ENCODE measurements at regions not wholly inside any gene's neighbourhood (a gene's known extent, or its start where the extent isn't known, plus 50 kb on each side); places are given as distances from the start of the nearest gene placed in this dataset.

- Histone ChIP-seq H3K36me3 (ENCODE audit: control insufficient read depth in 2 of 2, insufficient read depth in 1 of 2, low read length in 2 of 2) (no peaks in the 10 kb centered on the region), H3K4me3 (ENCODE audit: low read depth, low read length) (no peak overlapping the region), H3K27ac (ENCODE audit: extremely low read depth, low read depth, low read length) (no peak overlapping the region), H3K9me3 (ENCODE audit: control insufficient read depth, insufficient read depth, low read depth, low read length) (no peaks in the 10 kb centered on the region), H3K4me1 (ENCODE audit: control insufficient read depth, insufficient read depth, low read length) (no peaks in the 10 kb centered on the region)
- CTCF ChIA-PET = interaction anchor here (0.7 kb wide), 1 partner anchor 143 kb away, joined by 4 read pairs; no protein-coding TSS in a partner anchor
- TF ChIP-seq ZNF791 (tag by site-specific recombination; IDR thresholded peaks at IDR 0.05) (no peak), KLF7 (tag by site-specific recombination; IDR thresholded peaks at IDR 0.05; ENCODE audit: borderline replicate concordance) (no peak), KLF9 (tag by site-specific recombination; IDR thresholded peaks at IDR 0.05; ENCODE audit: low read depth) (no peak), ZNF830 (tag by site-specific recombination; IDR thresholded peaks at IDR 0.05; ENCODE audit: low read depth) (no peak), MEIS1 (CRISPR knock-in tag; IDR thresholded peaks at IDR 0.05; ENCODE audit: borderline replicate concordance) (no peak), ZNF354C (tag by site-specific recombination; IDR thresholded peaks at IDR 0.05; ENCODE audit: borderline replicate concordance, low read depth) (no peak), GLI2 (tag by site-specific recombination; IDR thresholded peaks at IDR 0.05; ENCODE audit: borderline replicate concordance, low read depth) (no peak), ZNF311 (tag by site-specific recombination; IDR thresholded peaks at IDR 0.05; ENCODE audit: borderline replicate concordance) (no peak), ZNF645 (tag by site-specific recombination; IDR thresholded peaks at IDR 0.05) (no peak), GLIS1 (tag by site-specific recombination; IDR thresholded peaks at IDR 0.05) (no peak), YY1 (tag by site-specific recombination; IDR thresholded peaks at IDR 0.05) (no peak), ZNF623 (tag by site-specific recombination; IDR thresholded peaks at IDR 0.05) (no peak), INSM2 (tag by site-specific recombination; IDR thresholded peaks at IDR 0.05) (no peak), KLF17 (tag by site-specific recombination; IDR thresholded peaks at IDR 0.05) (no peak), ZBTB10 (tag by site-specific recombination; IDR thresholded peaks at IDR 0.05) (no peak), ZNF658 (tag by site-specific recombination; IDR thresholded peaks at IDR 0.05) (no peak)
- POLR2A ChIA-PET = no interaction called here
Observed at GRCh38 chr13:67481445-67481844, 251.3 kb upstream of the PCDH9 start.

GRCh38 chr13:67474115-67474514 lies 244.0 kb upstream of the PCDH9 start:
- Histone ChIP-seq H3K9me3 (ENCODE audit: control insufficient read depth, insufficient read depth, low read depth, low read length) (no peaks in the 10 kb centered on the region), H3K4me3 (ENCODE audit: low read depth, low read length) (no peak overlapping the region), H3K36me3 (ENCODE audit: control insufficient read depth in 2 of 2, insufficient read depth in 1 of 2, low read length in 2 of 2) (no peaks in the 10 kb centered on the region), H3K4me1 (ENCODE audit: control insufficient read depth, insufficient read depth, low read length) (no peaks in the 10 kb centered on the region), H3K27ac (ENCODE audit: extremely low read depth, low read depth, low read length) (no peak overlapping the region)
- CTCF ChIA-PET = no interaction called here
- POLR2A ChIA-PET = no interaction called here
- no peak for TF ChIP-seq ZBTB17 (tag by site-specific recombination; IDR thresholded peaks at IDR 0.05)
- TF ChIP-seq ZNF19 (tag by site-specific recombination; IDR thresholded peaks at IDR 0.05; ENCODE audit: low read depth) = no peak
- TF ChIP-seq ZNF366 (tag by site-specific recombination; conservative IDR thresholded peaks at IDR 0.05) = no peak
- no peak for TF ChIP-seq CTCF (tag by site-specific recombination; IDR thresholded peaks at IDR 0.05)
- no peak for TF ChIP-seq ZNF837 (tag by site-specific recombination; IDR thresholded peaks at IDR 0.05)
- TF ChIP-seq ZNF707 (tag by site-specific recombination; IDR thresholded peaks at IDR 0.05) = no peak
- TF ChIP-seq ZNF169 (tag by site-specific recombination; IDR thresholded peaks at IDR 0.05) = no peak
- no peak for TF ChIP-seq BCL11B (tag by site-specific recombination; IDR thresholded peaks at IDR 0.05; ENCODE audit: low read depth)
- TF ChIP-seq ZSCAN23 (tag by site-specific recombination; IDR thresholded peaks at IDR 0.05) = no peak
- no peak for TF ChIP-seq RBAK (tag by site-specific recombination; IDR thresholded peaks at IDR 0.05)
